ENCODE measurements at regions not wholly inside any gene's neighbourhood (a gene's known extent, or its start where the extent isn't known, plus 50 kb on each side); places are given as distances from the start of the nearest gene placed in this dataset.

GRCh38 chr13:84481958-84482357 is 599.7 kb upstream of the SLITRK1 start:
- Histone ChIP-seq H3K9me3 (ENCODE audit: control insufficient read depth, low read length) (no peaks in the 10 kb centered on the region), H3K27ac (ENCODE audit: insufficient read depth, low read length, poor library complexity, severe bottlenecking) (no peak overlapping the region), H3K27me3 (replicated peaks; ENCODE audit: control insufficient read depth, insufficient read depth, low read length, poor library complexity, severe bottlenecking) (no peaks in the 10 kb centered on the region), H3K4me3 (ENCODE audit: insufficient read depth, low read depth, low read length, poor library complexity, severe bottlenecking) (no peak overlapping the region), H3K36me3 (ENCODE audit: control insufficient read depth, insufficient read depth, low read length) (no peaks in the 10 kb centered on the region), H3K4me1 (ENCODE audit: control insufficient read depth, insufficient read depth, low read length, poor library complexity, severe bottlenecking) (no peaks in the 10 kb centered on the region)
- DNase-seq, result no peak

DNA sequence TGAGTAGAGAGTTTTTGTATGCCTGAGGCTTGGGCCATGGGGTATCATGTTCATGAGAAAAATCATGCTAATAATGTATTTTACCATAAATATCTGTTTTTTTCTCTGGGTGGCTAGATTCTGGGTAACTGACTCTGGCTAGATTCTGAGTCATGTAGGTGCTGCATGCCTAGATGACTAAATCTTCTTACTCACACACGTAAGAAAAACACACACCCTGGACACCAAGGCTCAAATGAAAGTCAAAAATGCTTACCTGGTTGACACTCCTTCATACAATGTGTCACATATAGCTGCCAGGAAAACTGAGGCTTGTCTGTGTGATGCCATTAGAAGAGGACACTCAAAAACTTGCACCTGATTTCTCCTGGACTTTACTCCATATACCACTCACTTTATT is 597.4 kb upstream of the SLITRK1 start:
- Histone ChIP-seq H3K4me3 (ENCODE audit: insufficient read depth, low read depth, low read length, poor library complexity, severe bottlenecking) (no peak overlapping the region), H3K36me3 (ENCODE audit: control insufficient read depth, insufficient read depth, low read length) (no peaks in the 10 kb centered on the region), H3K27ac (ENCODE audit: insufficient read depth, low read length, poor library complexity, severe bottlenecking) (no peak overlapping the region), H3K27me3 (replicated peaks; ENCODE audit: control insufficient read depth, insufficient read depth, low read length, poor library complexity, severe bottlenecking) (no peaks in the 10 kb centered on the region), H3K9me3 (ENCODE audit: control insufficient read depth, low read length) (no peaks in the 10 kb centered on the region), H3K4me1 (ENCODE audit: control insufficient read depth, insufficient read depth, low read length, poor library complexity, severe bottlenecking) (no peaks in the 10 kb centered on the region)
- DNase-seq, result no peak

DNA sequence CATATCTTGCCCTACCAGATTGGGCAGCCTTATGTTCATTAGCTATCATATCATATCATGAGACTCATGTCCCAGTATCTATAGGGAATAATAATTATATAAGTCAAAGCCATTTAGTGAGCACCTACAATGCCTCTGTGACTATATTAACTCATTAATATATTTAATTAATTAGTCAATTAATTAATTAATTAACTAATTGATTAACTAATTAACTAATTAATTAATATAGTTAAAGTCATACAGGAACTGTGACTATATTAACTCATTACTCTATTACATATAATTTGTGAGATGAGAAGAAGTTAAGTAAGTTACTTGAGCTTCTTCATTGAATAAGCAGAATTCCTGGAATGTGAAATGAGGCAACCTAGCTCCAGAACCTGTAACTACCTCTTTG is 588.3 kb upstream of the SLITRK1 start:
- H3K36me3 ChIP-seq (ENCODE audit: control insufficient read depth, insufficient read depth, low read length), result no peaks in the 10 kb centered on the region
- no peaks in the 10 kb centered on the region for H3K4me1 ChIP-seq (ENCODE audit: control insufficient read depth, insufficient read depth, low read length, poor library complexity, severe bottlenecking)
- no peak for DNase-seq
- H3K27ac ChIP-seq (ENCODE audit: insufficient read depth, low read length, poor library complexity, severe bottlenecking), result no peak overlapping the region
- no peak overlapping the region for H3K4me3 ChIP-seq (ENCODE audit: insufficient read depth, low read depth, low read length, poor library complexity, severe bottlenecking)
- no peaks in the 10 kb centered on the region for H3K27me3 ChIP-seq (replicated peaks; ENCODE audit: control insufficient read depth, insufficient read depth, low read length, poor library complexity, severe bottlenecking)
- no peaks in the 10 kb centered on the region for H3K9me3 ChIP-seq (ENCODE audit: control insufficient read depth, low read length)

GRCh38 chr13:84466461-84466860 is 584.2 kb upstream of the SLITRK1 start:
- no peaks in the 10 kb centered on the region for H3K36me3 ChIP-seq (ENCODE audit: control insufficient read depth, insufficient read depth, low read length)
- no peaks in the 10 kb centered on the region for H3K9me3 ChIP-seq (ENCODE audit: control insufficient read depth, low read length)
- H3K27ac ChIP-seq (ENCODE audit: insufficient read depth, low read length, poor library complexity, severe bottlenecking), result no peak overlapping the region
- H3K4me1 ChIP-seq (ENCODE audit: control insufficient read depth, insufficient read depth, low read length, poor library complexity, severe bottlenecking), result no peaks in the 10 kb centered on the region
- no peaks in the 10 kb centered on the region for H3K27me3 ChIP-seq (replicated peaks; ENCODE audit: control insufficient read depth, insufficient read depth, low read length, poor library complexity, severe bottlenecking)
- H3K4me3 ChIP-seq (ENCODE audit: insufficient read depth, low read depth, low read length, poor library complexity, severe bottlenecking), result no peak overlapping the region
- no peak for DNase-seq

DNA sequence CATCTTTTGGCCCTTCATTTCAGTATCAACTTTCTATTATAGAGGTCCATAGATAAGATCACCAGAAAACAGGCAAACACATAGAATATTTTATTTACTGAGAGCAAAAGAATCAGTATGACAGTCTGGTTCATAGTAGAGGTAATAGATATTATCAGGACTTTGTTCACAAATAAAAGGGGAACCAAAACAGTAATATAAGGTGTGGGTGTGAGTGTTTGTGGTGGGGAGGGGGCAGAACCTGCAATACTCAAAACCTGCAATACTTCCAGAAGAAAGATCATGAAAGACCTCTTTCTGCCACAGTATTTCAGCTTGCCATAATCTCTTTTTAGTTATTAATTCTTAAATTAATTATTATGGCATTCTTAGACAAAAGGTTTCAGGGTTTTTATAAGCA is 578.7 kb upstream of the SLITRK1 start:
- Histone ChIP-seq H3K4me3 (ENCODE audit: insufficient read depth, low read depth, low read length, poor library complexity, severe bottlenecking) (no peak overlapping the region), H3K27me3 (replicated peaks; ENCODE audit: control insufficient read depth, insufficient read depth, low read length, poor library complexity, severe bottlenecking) (no peaks in the 10 kb centered on the region), H3K36me3 (ENCODE audit: control insufficient read depth, insufficient read depth, low read length) (no peaks in the 10 kb centered on the region), H3K4me1 (ENCODE audit: control insufficient read depth, insufficient read depth, low read length, poor library complexity, severe bottlenecking) (no peaks in the 10 kb centered on the region), H3K9me3 (ENCODE audit: control insufficient read depth, low read length) (no peaks in the 10 kb centered on the region), H3K27ac (ENCODE audit: insufficient read depth, low read length, poor library complexity, severe bottlenecking) (no peak overlapping the region)
- DNase-seq, result no peak

DNA sequence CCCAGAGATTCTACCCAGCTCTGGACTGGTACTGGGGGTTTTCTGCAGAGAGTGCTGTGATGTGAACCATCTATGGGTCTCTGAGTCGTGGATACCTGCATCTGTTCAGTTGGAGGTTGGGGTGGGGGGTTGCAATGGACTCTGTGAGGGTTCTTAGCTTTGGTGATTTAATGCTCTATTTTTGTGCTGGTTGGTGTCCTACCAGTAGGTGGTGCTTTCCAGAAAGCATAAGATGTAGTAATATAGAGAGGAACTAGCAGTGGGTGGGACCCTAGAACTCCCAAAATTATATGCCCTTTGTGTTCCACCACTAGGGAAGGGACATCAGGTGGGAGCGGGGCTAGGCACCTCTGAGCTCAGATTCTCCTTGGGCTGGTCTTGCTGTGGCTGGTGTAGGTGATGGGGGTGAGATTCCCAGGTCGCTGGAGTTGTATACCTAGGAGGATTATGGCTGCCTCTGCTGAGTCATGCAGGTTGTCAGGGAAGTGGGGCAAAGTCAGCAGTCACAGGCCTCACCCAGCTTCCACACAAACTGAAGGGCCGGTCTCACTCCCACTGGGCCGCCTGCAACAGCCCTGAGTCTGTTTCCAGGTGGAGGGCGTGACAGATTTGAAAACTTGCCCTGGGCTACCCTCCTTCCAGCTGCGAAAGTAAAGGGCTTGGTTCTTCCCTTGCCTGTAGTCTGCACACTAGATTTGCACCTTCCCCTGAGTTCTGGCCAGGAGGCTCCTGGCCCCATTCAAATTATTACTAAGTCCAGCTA is 573.0 kb upstream of the SLITRK1 start:
- H3K27me3 ChIP-seq (replicated peaks; ENCODE audit: control insufficient read depth, insufficient read depth, low read length, poor library complexity, severe bottlenecking), result no peaks in the 10 kb centered on the region
- H3K4me1 ChIP-seq (ENCODE audit: control insufficient read depth, insufficient read depth, low read length, poor library complexity, severe bottlenecking), result no peaks in the 10 kb centered on the region
- H3K9me3 ChIP-seq (ENCODE audit: control insufficient read depth, low read length), result no peaks in the 10 kb centered on the region
- DNase-seq, result no peak
- no peak overlapping the region for H3K27ac ChIP-seq (ENCODE audit: insufficient read depth, low read length, poor library complexity, severe bottlenecking)
- H3K36me3 ChIP-seq (ENCODE audit: control insufficient read depth, insufficient read depth, low read length), result no peaks in the 10 kb centered on the region
- H3K4me3 ChIP-seq (ENCODE audit: insufficient read depth, low read depth, low read length, poor library complexity, severe bottlenecking), result no peak overlapping the region

DNA sequence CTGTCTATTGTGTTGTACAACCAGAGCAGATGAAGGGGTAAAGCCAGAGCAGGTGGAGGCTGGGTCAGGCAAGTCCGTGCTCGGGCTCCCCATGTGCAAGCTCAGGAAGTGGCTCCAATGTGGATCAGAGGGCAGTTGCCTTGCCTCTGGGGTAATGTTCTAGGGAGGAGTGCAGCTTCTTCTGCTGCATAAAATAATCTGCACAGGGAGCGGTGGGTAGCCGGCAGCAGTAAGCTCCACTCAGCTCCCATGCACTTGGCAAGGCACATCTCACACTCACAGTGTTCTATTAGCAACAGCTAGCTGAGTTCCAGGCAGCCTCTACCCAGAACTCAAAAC is 565.3 kb upstream of the SLITRK1 start:
- no peak for DNase-seq
- Histone ChIP-seq H3K4me3 (ENCODE audit: insufficient read depth, low read depth, low read length, poor library complexity, severe bottlenecking) (no peak overlapping the region), H3K36me3 (ENCODE audit: control insufficient read depth, insufficient read depth, low read length) (no peaks in the 10 kb centered on the region), H3K27me3 (replicated peaks; ENCODE audit: control insufficient read depth, insufficient read depth, low read length, poor library complexity, severe bottlenecking) (no peaks in the 10 kb centered on the region), H3K27ac (ENCODE audit: insufficient read depth, low read length, poor library complexity, severe bottlenecking) (no peak overlapping the region), H3K9me3 (ENCODE audit: control insufficient read depth, low read length) (no peaks in the 10 kb centered on the region), H3K4me1 (ENCODE audit: control insufficient read depth, insufficient read depth, low read length, poor library complexity, severe bottlenecking) (no peaks in the 10 kb centered on the region)

DNA sequence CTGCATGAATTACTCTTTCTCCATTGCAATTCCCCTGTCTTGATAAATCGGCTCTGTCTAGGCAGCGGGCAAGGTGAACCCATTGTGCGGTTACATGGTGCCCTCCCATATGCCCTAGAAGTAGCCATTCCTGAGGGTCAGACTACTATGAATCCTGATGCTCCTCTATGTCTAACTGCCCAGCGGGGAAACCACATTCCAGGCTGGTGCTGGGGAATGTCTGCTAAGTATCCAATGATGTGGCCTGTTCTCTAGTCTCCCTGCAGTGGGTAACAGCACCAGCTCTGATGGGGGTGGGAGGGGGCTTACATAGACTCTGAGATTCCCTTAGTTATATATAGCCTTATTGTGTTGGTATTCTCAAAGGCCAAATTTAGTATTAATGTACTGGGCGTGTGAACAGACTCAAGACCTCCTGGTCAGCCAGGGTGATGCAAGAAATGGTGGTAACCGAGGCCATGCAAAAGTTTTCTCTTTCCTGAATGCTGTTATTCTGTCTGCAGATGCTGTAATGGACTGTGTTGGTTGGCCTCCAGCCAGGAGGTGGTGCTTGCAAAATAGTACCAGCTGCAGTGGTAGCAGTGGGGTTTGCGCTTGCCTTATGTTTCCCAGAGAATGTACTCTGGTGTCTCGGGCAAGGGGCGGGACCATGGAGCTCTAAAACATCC is 564.8 kb upstream of the SLITRK1 start:
- Histone ChIP-seq H3K36me3 (ENCODE audit: control insufficient read depth, insufficient read depth, low read length) (no peaks in the 10 kb centered on the region), H3K27me3 (replicated peaks; ENCODE audit: control insufficient read depth, insufficient read depth, low read length, poor library complexity, severe bottlenecking) (no peaks in the 10 kb centered on the region), H3K9me3 (ENCODE audit: control insufficient read depth, low read length) (no peaks in the 10 kb centered on the region), H3K27ac (ENCODE audit: insufficient read depth, low read length, poor library complexity, severe bottlenecking) (no peak overlapping the region), H3K4me1 (ENCODE audit: control insufficient read depth, insufficient read depth, low read length, poor library complexity, severe bottlenecking) (no peaks in the 10 kb centered on the region), H3K4me3 (ENCODE audit: insufficient read depth, low read depth, low read length, poor library complexity, severe bottlenecking) (no peak overlapping the region)
- DNase-seq, result no peak

DNA sequence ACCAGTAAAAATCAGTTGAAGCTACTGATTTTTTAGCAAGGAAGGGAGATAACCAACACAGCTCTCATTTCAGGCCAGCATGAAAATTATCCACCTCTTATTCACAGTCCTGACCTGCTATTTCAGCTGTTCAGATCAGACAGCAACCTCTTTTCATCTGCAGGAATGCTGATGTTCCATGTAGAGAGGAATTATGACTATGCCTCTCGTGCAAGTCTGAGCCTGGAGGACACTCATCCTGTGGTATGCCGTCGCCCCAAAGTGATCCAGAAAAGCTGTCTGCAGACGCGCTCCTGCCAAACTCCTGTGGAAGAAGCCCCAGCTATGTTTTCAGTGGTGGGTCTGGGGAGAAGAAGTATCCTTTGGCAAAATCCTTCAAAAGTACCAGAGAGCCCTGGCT is 563.5 kb upstream of the SLITRK1 start:
- Histone ChIP-seq H3K9me3 (ENCODE audit: control insufficient read depth, low read length) (no peaks in the 10 kb centered on the region), H3K27ac (ENCODE audit: insufficient read depth, low read length, poor library complexity, severe bottlenecking) (no peak overlapping the region), H3K4me3 (ENCODE audit: insufficient read depth, low read depth, low read length, poor library complexity, severe bottlenecking) (no peak overlapping the region), H3K4me1 (ENCODE audit: control insufficient read depth, insufficient read depth, low read length, poor library complexity, severe bottlenecking) (no peaks in the 10 kb centered on the region), H3K27me3 (replicated peaks; ENCODE audit: control insufficient read depth, insufficient read depth, low read length, poor library complexity, severe bottlenecking) (no peaks in the 10 kb centered on the region), H3K36me3 (ENCODE audit: control insufficient read depth, insufficient read depth, low read length) (no peaks in the 10 kb centered on the region)
- no peak for DNase-seq

DNA sequence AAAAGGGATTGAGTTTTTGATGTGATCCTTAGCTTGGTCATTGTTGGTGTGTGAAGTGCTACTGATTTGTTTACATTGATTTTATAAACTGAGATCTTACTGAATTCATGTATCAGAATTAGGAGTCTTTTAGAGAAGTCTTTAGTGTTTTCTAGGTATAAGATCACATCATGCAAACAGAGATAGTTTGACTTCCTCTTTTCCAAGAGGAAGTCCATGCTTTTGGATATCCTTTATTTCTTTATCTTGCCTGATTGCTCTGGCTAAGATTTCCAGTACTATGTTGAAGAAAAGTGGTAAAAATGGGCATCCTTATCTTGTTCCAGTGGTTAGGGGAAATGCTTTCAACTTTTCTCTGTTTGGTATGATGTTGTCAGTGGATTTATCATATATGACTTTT is 561.2 kb upstream of the SLITRK1 start:
- Histone ChIP-seq H3K4me3 (ENCODE audit: insufficient read depth, low read depth, low read length, poor library complexity, severe bottlenecking) (no peak overlapping the region), H3K36me3 (ENCODE audit: control insufficient read depth, insufficient read depth, low read length) (no peaks in the 10 kb centered on the region), H3K9me3 (ENCODE audit: control insufficient read depth, low read length) (no peaks in the 10 kb centered on the region), H3K27ac (ENCODE audit: insufficient read depth, low read length, poor library complexity, severe bottlenecking) (no peak overlapping the region), H3K4me1 (ENCODE audit: control insufficient read depth, insufficient read depth, low read length, poor library complexity, severe bottlenecking) (no peaks in the 10 kb centered on the region), H3K27me3 (replicated peaks; ENCODE audit: control insufficient read depth, insufficient read depth, low read length, poor library complexity, severe bottlenecking) (no peaks in the 10 kb centered on the region)
- DNase-seq, result no peak
